ENCODE measurements at regions not wholly inside any gene's neighbourhood (a gene's known extent, or its start where the extent isn't known, plus 50 kb on each side); places are given as distances from the start of the nearest gene placed in this dataset.

DNA sequence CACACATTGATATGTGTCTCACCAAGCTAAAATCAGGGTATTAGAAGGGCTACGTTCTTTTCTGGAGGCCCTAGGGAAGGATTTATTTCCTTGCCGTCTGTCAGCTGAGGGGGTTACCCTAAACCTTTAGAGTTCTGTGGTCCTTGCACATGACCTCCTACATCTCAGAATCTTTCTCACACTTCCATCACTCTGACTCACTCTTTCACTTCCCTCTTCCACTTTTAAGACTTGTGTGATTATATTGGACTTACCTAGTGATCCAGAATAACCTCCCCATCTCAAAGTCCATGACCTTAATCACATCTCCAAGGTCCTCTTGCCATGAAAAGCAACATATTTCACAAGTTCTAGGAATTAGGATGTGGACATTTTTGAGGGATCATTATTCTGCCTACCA, 53.6 kb upstream of the FUNDC1 start:
- no peak for TF ChIP-seq POLR2A (IDR thresholded peaks at IDR 0.05)
- TF ChIP-seq, protein P1, sequence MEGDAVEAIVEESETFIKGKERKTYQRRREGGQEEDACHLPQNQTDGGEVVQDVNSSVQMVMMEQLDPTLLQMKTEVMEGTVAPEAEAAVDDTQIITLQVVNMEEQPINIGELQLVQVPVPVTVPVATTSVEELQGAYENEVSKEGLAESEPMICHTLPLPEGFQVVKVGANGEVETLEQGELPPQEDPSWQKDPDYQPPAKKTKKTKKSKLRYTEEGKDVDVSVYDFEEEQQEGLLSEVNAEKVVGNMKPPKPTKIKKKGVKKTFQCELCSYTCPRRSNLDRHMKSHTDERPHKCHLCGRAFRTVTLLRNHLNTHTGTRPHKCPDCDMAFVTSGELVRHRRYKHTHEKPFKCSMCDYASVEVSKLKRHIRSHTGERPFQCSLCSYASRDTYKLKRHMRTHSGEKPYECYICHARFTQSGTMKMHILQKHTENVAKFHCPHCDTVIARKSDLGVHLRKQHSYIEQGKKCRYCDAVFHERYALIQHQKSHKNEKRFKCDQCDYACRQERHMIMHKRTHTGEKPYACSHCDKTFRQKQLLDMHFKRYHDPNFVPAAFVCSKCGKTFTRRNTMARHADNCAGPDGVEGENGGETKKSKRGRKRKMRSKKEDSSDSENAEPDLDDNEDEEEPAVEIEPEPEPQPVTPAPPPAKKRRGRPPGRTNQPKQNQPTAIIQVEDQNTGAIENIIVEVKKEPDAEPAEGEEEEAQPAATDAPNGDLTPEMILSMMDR (IDR thresholded peaks at IDR 0.05): no peak
